ENCODE measurements at regions not wholly inside any gene's neighbourhood (a gene's known extent, or its start where the extent isn't known, plus 50 kb on each side); places are given as distances from the start of the nearest gene placed in this dataset.

- no peak for DNase-seq (ENCODE audit: low spot score)
- in situ Hi-C loops (cut with MboI; ENCODE audit: low pct_unique_long_range_greater_than_20kb, low sequenced_read_pairs, unreplicated experiment), result loop anchor here (25.0 kb wide), 1 partner anchor 515 kb away; no protein-coding TSS in a partner anchor
- no peak for TF ChIP-seq CTCF (IDR thresholded peaks at IDR 0.05; ENCODE audit: extremely low read depth, insufficient read depth, missing control alignments)
Measured at GRCh38 chr1:65722461-65722860, 70.2 kb upstream of the PDE4B start.

- in situ Hi-C loops (cut with MboI; ENCODE audit: low pct_unique_long_range_greater_than_20kb, low sequenced_read_pairs, unreplicated experiment), result loop anchor here (25.0 kb wide), 1 partner anchor 513 kb away; no protein-coding TSS in a partner anchor
- TF ChIP-seq CTCF (IDR thresholded peaks at IDR 0.05; ENCODE audit: extremely low read depth, insufficient read depth, missing control alignments), result no peak
- DNase-seq (ENCODE audit: low spot score), result no peak
Measured at GRCh38 chr1:65724151-65724550, 68.5 kb upstream of the PDE4B start.

GRCh38 chr1:65725064-65725463 lies 67.6 kb upstream of the PDE4B start:
- DNase-seq (ENCODE audit: low spot score), result no peak
- no peak for TF ChIP-seq CTCF (IDR thresholded peaks at IDR 0.05; ENCODE audit: extremely low read depth, insufficient read depth, missing control alignments)
- in situ Hi-C loops (cut with MboI; ENCODE audit: low pct_unique_long_range_greater_than_20kb, low sequenced_read_pairs, unreplicated experiment), result no loop called here

- TF ChIP-seq CTCF (IDR thresholded peaks at IDR 0.05; ENCODE audit: extremely low read depth, insufficient read depth, missing control alignments), result no peak
- in situ Hi-C loops (cut with MboI; ENCODE audit: low pct_unique_long_range_greater_than_20kb, low sequenced_read_pairs, unreplicated experiment), result no loop called here
- no peak for DNase-seq (ENCODE audit: low spot score)
Measured at GRCh38 chr1:65728504-65728903, 64.2 kb upstream of the PDE4B start.

GRCh38 chr1:65729259-65729658 lies 63.4 kb upstream of the PDE4B start:
- no peak for TF ChIP-seq CTCF (IDR thresholded peaks at IDR 0.05; ENCODE audit: extremely low read depth, insufficient read depth, missing control alignments)
- in situ Hi-C loops (cut with MboI; ENCODE audit: low pct_unique_long_range_greater_than_20kb, low sequenced_read_pairs, unreplicated experiment), result no loop called here
- DNase-seq (ENCODE audit: low spot score), result no peak

- no peak for DNase-seq (ENCODE audit: low spot score)
- in situ Hi-C loops (cut with MboI; ENCODE audit: low pct_unique_long_range_greater_than_20kb, low sequenced_read_pairs, unreplicated experiment), result no loop called here
- no peak for TF ChIP-seq CTCF (IDR thresholded peaks at IDR 0.05; ENCODE audit: extremely low read depth, insufficient read depth, missing control alignments)
Measured at GRCh38 chr1:65734979-65735378, 57.7 kb upstream of the PDE4B start.

GRCh38 chr1:65741993-65742392 lies 50.7 kb upstream of the PDE4B start:
- no peak for TF ChIP-seq CTCF (IDR thresholded peaks at IDR 0.05; ENCODE audit: extremely low read depth, insufficient read depth, missing control alignments)
- in situ Hi-C loops (cut with MboI; ENCODE audit: low pct_unique_long_range_greater_than_20kb, low sequenced_read_pairs, unreplicated experiment), result no loop called here
- DNase-seq (ENCODE audit: low spot score), result no peak
